Peyer's patch (tissue), 4 donors: ENCODE measurements at regions not wholly inside any gene's neighbourhood (a gene's known extent, or its start where the extent isn't known, plus 50 kb on each side); places are given as distances from the start of the nearest gene placed in this dataset.

Experiments used
- CTCF ChIP-seq, 6 experiments: fragments of 450-650 bp in 4 of 6; fragments of 200-600 bp in 2 of 6; sonication (generic) in 1 of 6; IDR thresholded peaks; one replicate each; pipeline ENCODE4 v1.5.1; 2017 to 2019; ENCODE audit warnings: antibody characterized with exemption in 6 of 6, mild to moderate bottlenecking in 3 of 6, moderate library complexity in 1 of 6
- POLR2A ChIP-seq, 2 donors: fragments of 450-650 bp; IDR thresholded peaks; one replicate each; pipeline ENCODE4 v1.5.1; 2017; ENCODE audit warnings: antibody characterized with exemption in 2 of 2, mild to moderate bottlenecking in 2 of 2, moderate library complexity in 2 of 2

GRCh38 chr14:29458547-29458946 is 469.1 kb downstream of the PRKD1 start:
- TF ChIP-seq CTCF (IDR thresholded peaks at IDR 0.05) (no peak), POLR2A (IDR thresholded peaks at IDR 0.05) (no peak)
